ENCODE measurements at regions not wholly inside any gene's neighbourhood (a gene's known extent, or its start where the extent isn't known, plus 50 kb on each side); places are given as distances from the start of the nearest gene placed in this dataset.

DNA sequence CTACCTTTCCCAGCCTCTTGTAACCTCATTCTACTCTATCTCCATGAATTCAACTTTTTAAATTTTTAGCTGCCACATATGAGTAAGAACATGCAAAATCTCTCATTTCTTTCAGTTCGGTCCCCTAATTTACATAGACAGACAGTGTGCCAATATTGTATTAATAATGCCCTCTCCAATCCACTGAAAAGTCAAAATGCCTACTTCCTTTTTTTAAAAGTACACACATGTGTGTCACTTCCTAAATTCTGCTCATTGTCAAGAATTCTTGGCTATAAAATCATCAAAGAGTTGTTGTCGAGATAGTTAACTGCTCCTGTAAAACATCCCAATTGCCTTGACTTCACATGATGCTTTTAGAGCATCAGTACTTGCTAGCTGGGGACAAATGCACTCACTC is 84.2 kb upstream of the IL12A start:
- Histone ChIP-seq H3K4me1 (ENCODE audit: insufficient read depth) (no peaks in the 10 kb centered on the region), H4K20me1 (ENCODE audit: insufficient read depth, poor library complexity, severe bottlenecking) (no peaks in the 10 kb centered on the region), H2AFZ (no peak overlapping the region), H3K4me2 (no peak overlapping the region), H3K36me3 (replicated peaks; ENCODE audit: insufficient read depth, low read depth) (no peaks in the 10 kb centered on the region), H3K27me3 (no peaks in the 10 kb centered on the region), H3K9me2 (replicated peaks; ENCODE audit: insufficient read depth) (no peaks in the 10 kb centered on the region), H3K4me3 (no peak overlapping the region), H3K79me2 (no peaks in the 10 kb centered on the region), H3K27ac (no peak overlapping the region), H3K9me3 (ENCODE audit: low read depth) (no peaks in the 10 kb centered on the region)
- no peak for DNase-seq (ENCODE audit: low spot score)
- 76% methylated on average over 2 of the region's 2 CpGs for WGBS (ENCODE audit: low lambda C conversion rate, missing lambda C conversion rate)
- TF ChIP-seq, protein P1, sequence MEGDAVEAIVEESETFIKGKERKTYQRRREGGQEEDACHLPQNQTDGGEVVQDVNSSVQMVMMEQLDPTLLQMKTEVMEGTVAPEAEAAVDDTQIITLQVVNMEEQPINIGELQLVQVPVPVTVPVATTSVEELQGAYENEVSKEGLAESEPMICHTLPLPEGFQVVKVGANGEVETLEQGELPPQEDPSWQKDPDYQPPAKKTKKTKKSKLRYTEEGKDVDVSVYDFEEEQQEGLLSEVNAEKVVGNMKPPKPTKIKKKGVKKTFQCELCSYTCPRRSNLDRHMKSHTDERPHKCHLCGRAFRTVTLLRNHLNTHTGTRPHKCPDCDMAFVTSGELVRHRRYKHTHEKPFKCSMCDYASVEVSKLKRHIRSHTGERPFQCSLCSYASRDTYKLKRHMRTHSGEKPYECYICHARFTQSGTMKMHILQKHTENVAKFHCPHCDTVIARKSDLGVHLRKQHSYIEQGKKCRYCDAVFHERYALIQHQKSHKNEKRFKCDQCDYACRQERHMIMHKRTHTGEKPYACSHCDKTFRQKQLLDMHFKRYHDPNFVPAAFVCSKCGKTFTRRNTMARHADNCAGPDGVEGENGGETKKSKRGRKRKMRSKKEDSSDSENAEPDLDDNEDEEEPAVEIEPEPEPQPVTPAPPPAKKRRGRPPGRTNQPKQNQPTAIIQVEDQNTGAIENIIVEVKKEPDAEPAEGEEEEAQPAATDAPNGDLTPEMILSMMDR (IDR thresholded peaks at IDR 0.05; ENCODE audit: poor library complexity): no peak
- TF ChIP-seq EZH2phosphoT487 (IDR thresholded peaks at IDR 0.05; ENCODE audit: low read depth, severe bottlenecking, unreplicated experiment) (no peak), EZH2 (IDR thresholded peaks at IDR 0.05; ENCODE audit: borderline replicate concordance) (no peak)

DNA sequence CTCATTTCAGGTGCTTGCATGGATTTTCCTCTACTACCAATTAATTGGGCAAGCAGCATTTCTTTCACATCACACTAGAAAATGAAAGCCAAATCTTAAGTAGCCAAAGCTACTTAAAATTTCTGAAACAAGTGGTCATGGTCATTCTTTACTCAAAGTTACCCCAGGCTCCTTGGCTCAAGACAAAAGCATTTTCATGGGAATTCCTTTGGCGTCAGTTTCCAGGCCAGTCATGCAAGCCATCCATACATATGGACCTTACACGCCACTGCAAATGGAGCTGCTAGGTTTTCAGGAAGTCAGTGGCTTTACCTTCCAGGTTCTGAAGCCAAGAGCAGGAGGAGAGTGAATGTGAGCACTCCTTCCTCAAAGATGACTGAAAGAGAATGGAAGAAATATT is 83.7 kb upstream of the IL12A start:
- no peak for DNase-seq (ENCODE audit: low spot score)

DNA sequence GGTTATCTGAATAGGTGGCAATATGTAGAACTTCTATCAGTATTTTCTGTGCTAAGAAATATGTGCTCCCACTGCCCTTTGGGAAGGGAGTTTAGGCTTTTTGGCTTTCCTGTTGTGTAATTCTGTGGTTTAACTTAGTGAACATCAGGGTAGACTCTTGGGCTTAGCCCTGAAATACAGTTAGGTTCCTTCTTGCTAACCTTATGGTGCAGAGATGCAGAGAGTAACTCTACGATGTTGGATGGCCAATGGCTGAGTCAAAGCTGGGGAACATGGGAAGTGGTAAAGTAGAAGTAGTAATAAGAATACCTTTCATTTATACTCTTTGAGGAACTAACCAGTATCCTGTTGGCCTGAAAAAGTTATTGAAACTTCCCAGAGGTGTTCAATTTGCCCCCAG is 80.8 kb upstream of the IL12A start:
- Histone ChIP-seq H3K36me3 (replicated peaks; ENCODE audit: insufficient read depth, low read depth) (no peaks in the 10 kb centered on the region), H4K20me1 (ENCODE audit: insufficient read depth, poor library complexity, severe bottlenecking) (no peaks in the 10 kb centered on the region), H3K9me3 (ENCODE audit: low read depth) (no peaks in the 10 kb centered on the region), H3K4me3 (no peak overlapping the region), H3K27me3 (no peaks in the 10 kb centered on the region), H3K4me2 (no peak overlapping the region), H3K9me2 (replicated peaks; ENCODE audit: insufficient read depth) (no peaks in the 10 kb centered on the region), H3K79me2 (no peaks in the 10 kb centered on the region), H3K4me1 (ENCODE audit: insufficient read depth) (no peaks in the 10 kb centered on the region), H3K27ac (no peak overlapping the region), H2AFZ (no peak overlapping the region)
- 96% methylated on average over 1 of the region's 1 CpG for WGBS (ENCODE audit: low lambda C conversion rate, missing lambda C conversion rate)
- TF ChIP-seq, protein P1 (IDR thresholded peaks at IDR 0.05; ENCODE audit: poor library complexity): no peak
- TF ChIP-seq EZH2phosphoT487 (IDR thresholded peaks at IDR 0.05; ENCODE audit: low read depth, severe bottlenecking, unreplicated experiment) (no peak), EZH2 (IDR thresholded peaks at IDR 0.05; ENCODE audit: borderline replicate concordance) (no peak)
- DNase-seq (ENCODE audit: low spot score): no peak

More for the DNA sequence above, 83.7 kb upstream of the IL12A start:
- TF ChIP-seq EZH2phosphoT487 (IDR thresholded peaks at IDR 0.05; ENCODE audit: low read depth, severe bottlenecking, unreplicated experiment) (no peak), EZH2 (IDR thresholded peaks at IDR 0.05; ENCODE audit: borderline replicate concordance) (no peak)
- TF ChIP-seq, protein P1 (IDR thresholded peaks at IDR 0.05; ENCODE audit: poor library complexity): no peak
- Histone ChIP-seq H3K9me3 (ENCODE audit: low read depth) (no peaks in the 10 kb centered on the region), H3K4me2 (no peak overlapping the region), H3K4me1 (ENCODE audit: insufficient read depth) (no peaks in the 10 kb centered on the region), H3K27me3 (no peaks in the 10 kb centered on the region), H3K36me3 (replicated peaks; ENCODE audit: insufficient read depth, low read depth) (no peaks in the 10 kb centered on the region), H3K9me2 (replicated peaks; ENCODE audit: insufficient read depth) (no peaks in the 10 kb centered on the region), H3K4me3 (no peak overlapping the region), H3K79me2 (no peaks in the 10 kb centered on the region), H4K20me1 (ENCODE audit: insufficient read depth, poor library complexity, severe bottlenecking) (no peaks in the 10 kb centered on the region), H3K27ac (no peak overlapping the region), H2AFZ (no peak overlapping the region)
- WGBS (ENCODE audit: low lambda C conversion rate, missing lambda C conversion rate): 85% methylated on average over 2 of the region's 2 CpGs

Data from hepatocyte (in vitro differentiated cells).